Stimulated activated naive CD4-positive, alpha-beta T cell treated with Interleukin-2 at 50 U/mL for 16 hours (primary cell): ENCODE measurements at regions not wholly inside any gene's neighbourhood (a gene's known extent, or its start where the extent isn't known, plus 50 kb on each side); places are given as distances from the start of the nearest gene placed in this dataset.
"Not testable (repeated sequence)": the region's sequence is repeated elsewhere in the genome, so short reads cannot be mapped to it uniquely, and the experiment has no call there.

Source experiments
- DNase-seq: peaks from one replicate; lab custom pipeline; 2025; lab: John Stamatoyannopoulos, UW

DNA sequence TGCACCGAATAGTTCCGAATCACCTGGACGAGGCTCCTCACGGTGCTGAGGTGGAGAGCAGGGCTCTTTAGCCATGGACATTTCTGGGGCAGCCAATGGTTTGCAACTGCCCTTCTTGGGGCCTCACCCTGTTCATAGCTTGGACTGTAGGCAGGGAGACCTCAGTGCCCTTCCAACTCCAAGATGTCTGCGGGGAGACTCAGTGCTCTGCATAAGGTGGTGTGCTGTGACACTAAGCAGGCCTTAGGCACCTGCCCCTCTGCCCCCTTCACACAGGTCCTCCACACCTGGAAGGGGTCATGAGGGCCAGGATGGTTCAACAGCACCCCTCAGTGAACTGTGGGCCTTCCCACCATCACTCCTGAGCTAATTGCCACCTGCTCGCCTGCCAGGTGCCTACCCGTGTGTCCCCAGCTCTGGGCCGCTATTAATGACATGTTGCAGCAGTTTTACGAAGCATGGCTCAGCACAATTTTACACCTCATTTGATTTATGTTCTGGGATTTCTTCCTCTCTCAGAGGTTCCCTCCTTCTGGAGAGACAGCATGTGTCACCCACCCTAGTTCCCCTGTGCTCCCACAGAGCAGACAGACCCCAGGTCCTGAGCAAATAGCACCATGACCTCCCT is 101.2 kb upstream of the SMAD3 start:
- DNase-seq, result no peak

DNA sequence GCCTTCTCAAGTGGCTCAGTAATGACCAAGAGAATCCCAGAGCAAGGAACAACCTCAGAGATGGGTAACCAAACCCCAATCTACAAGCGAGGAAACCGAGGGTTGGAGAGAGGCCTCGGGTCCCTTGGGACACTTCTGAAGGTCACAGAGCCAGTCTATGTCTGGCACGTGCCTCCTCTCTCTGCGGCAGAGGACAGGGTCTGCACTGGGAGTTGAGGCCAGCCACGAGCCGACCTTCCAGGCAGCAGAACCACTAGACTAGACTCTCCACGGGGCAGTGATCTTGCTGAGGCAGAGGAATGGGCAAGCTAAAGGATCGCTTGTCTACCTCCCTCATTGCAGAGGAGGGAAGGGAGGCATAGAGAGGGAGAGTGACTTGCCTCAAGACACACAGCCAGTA is 100.6 kb upstream of the SMAD3 start:
- no peak for DNase-seq

DNA sequence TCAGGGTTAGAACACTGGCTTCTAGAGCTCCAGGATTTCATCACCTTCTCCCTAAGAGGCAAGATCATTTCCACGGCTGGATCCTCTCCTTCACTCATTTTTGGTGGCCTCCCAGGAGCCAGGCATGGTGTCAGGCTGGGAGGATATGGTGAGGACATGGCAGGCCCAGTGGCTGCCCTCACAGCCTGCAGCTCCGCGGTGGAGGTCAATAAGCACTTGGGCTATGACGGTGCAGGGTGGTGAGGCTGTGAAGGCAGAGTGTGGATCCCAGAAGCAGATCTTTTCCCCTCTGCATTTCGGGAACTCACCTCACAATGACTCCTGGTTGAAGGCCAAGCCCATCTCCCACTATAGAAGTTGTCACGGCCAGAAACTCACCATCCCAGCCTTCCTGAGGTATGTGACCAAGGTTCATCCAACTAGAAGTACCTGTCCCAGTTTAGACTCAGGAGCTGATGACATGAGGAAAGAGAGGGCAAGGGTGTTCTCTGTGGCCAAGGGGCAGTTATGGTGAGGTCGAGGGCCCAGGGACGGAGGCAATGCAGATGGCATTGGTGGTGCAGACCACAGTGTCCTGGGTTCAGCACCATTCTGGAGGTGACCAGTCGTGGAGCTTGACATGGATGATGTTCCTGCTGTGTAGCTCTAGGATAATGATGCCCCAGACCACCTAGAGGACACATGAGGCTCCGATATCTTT is 100.1 kb upstream of the SMAD3 start:
- no peak for DNase-seq

DNA sequence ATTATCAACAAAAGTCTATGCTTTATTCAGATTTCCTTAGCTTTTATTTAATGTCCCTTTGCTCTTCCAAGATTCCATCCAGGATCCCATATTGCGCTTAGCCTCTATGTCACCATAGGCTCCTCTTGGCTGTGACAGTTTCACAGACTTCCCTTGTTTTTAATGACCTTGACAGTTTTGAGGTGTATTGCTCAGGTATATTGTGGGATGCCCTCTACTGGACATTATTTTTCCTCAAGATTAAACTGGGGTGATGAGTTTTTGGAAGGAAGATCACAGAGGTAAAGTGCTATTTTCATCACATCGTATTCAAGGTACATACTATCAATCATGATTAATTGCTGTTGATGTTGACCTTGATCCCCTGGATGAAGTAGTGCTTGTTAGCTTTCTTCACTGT is 99.1 kb upstream of the SMAD3 start:
- no peak for DNase-seq

DNA sequence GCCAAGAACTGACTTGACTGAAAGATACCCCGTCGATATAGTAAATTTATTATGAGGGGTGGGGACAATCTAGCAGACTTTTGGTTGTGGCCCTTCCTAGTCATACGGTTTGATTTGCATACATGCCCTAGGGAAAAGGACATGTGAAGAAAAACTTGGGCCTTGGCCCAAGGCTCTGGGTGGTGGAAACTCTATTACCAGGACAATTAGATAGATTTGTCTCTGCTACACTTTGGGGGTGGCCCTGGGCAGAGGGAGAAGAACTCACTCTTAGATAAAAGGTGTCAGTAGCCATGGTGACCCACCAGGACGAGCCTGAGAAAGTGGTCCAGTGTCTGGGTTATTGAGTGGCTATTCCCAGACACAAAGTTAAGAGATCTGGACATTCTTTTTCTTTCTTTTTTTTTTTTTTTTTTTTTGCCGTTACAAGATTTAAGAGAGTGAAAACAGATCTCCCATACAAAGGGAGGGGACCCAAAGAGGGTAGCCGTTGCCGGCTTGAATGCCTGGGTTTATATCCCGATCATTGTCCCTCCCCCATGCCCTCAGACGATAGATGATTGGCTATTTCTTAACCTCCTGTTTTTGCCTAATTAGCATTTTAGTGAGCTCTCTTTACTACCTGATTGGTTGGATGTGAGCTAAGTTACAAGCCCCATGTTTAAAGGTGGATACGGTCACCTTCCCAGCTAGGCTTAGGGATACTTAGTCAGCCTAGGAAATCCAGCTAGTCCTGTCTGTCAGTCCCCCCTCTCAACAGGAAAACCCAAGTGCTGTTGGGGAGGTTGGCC is 96.4 kb upstream of the SMAD3 start:
- DNase-seq, result no peak

DNA sequence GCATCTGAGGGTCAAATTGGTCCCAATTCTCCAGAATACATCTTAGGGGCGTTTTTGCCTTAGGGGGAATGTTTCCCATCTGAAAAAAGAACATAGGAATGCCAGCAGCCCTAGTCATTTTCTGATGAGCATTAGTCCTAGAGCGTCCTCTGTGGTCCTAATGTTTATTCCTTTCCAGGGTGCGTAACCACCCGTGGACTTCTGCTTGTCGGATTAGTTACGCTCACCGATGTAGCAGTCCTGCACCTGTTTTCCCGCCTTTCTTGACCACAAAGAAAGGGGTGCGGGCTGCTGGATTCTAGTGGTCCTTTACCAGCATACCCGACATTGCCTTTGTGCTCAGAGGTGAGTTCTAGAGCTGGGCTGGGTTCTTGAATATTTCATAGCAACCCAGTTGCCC is 91.3 kb upstream of the SMAD3 start:
- not testable (repeated sequence) for DNase-seq

DNA sequence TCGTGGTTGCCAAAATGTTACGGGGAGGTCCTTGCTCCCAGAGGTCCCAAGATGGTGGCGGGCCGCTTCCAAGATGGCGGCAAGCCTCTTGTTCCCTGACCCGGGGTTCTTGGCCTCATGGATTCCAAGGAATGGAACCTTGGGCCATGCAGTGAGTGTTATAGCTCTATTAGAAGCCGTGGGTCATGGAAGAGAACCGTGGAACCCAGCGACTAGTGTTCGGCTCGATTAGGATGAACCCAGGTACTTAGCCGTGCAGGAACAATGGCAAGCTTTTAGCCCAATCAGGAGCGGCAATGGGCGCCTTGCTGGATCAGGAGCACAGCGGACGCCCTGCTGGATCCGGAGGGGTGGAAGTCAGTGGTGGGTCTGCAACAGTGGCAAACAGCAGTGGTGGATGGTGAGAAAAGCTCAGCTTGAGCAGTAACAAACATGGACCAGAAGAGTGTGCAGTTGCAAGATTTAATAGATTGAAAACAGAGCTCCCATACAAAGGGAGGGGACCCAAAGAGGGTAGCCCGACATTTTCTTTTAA is 89.2 kb upstream of the SMAD3 start:
- not testable (repeated sequence) for DNase-seq

DNA sequence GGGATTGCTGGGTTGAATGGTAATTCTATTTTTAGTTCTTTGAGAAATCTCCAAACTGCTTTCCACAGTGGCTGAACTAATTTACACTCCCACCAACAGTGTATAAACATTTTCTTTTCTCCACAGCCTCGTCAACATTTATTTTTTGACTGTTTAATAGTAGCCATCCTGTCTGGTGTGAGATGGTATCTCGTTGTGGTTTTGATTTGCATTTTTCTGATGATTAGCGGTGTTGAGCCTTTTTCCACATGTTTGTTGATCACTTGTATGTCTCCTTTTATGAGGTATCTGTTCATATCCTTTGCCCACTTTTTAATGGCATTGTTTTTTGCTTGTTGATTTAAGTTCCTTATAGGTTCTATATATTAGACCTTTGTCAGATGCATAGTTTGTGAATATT is 85.1 kb upstream of the SMAD3 start:
- DNase-seq, result not testable (repeated sequence)

DNA sequence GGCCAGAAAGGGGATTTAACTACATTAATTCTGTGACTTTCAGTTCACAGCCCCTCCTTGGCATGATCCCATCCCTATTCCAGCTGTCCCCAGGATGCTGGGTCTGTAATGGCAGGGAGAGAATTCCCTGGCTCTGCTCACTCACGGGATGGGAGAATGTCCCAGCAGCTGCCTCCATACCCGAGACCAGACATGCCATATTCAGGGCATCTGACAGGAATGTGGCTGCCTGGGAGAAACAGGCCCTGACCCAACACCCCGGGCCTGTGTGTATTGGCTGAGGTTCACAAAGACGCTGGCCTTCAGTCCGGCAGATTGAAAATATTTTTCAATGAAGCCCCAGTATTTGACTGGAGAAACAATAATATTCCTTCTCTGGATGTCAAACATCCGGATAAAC is 83.6 kb upstream of the SMAD3 start:
- DNase-seq, result no peak

DNA sequence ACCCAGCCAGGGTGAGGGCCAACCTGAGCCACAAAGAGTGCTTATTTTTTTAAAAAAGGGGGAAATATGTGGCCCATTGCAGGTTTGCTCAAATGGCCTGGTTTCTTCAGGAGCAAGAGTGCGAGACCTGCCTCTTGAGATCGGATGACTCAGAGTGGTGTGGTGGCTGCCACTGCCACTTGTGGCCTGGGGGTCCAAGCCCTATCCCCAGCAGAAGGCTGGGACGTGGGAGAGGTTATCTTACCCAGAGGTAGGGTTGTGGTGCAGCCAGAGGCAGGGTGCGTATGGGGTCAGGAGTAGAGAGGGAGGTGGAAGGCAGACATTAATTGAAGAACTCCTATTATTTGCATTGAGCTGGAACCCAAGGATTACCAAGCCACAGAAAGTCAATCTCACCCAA is 83.2 kb upstream of the SMAD3 start:
- no peak for DNase-seq

DNA sequence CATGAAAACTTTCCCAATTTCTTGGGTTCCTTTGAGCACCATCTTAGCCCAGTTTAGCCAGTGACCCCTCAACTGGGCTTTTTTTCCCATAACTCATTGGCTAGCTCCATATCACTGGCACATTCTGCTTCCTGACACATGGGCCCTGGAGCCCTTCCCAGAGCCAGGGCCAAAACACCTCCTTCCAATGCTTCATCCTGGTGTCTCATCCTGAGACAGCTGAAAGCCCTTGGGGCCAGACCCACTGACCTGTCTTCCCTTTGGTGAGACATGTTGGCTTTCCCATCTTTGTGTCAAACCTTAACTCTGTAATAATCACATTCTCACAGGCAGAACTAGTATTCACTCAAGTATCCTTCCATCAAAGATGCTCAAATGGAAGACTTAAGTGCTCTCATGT is 82.6 kb upstream of the SMAD3 start:
- no peak for DNase-seq

DNA sequence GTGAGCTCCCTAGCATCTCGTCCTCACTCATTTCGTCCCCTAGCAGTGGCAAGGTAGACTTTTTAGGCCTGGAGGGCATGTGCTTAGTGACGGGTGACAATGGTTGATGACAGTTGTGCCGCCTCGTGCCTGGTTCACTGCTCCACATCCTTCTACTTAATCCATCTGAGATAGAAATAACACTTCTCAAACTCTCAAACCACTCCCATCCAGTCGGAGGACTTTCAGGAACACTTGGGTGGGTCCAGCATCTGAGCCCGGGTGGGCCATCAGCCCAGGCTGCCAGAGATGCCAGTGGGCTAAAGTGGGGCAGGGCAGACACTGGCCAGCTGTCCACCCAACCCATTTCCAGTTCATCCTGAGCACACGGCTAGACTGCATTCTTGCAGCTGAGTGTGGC is 79.7 kb upstream of the SMAD3 start:
- no peak for DNase-seq

DNA sequence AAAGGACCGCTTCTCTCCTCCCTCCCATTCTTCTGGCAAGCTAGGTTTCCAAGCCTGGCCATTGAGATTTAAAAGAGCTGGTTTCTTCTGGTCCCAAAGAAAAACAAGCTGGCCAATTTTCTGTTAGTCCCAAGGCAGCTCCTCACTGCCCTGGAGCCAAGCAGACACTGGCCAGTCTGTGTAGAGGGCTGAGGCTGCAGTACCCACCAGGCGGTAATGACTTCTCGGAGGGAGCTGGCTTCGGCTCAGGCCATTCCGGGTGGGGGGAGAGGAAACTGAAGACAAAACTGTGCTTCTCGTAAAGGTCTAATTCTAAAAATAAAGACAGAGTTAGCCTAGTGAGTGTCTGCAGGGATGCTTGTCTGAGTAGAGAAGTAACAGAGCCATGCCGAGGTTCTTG is 78.5 kb upstream of the SMAD3 start:
- no peak for DNase-seq

DNA sequence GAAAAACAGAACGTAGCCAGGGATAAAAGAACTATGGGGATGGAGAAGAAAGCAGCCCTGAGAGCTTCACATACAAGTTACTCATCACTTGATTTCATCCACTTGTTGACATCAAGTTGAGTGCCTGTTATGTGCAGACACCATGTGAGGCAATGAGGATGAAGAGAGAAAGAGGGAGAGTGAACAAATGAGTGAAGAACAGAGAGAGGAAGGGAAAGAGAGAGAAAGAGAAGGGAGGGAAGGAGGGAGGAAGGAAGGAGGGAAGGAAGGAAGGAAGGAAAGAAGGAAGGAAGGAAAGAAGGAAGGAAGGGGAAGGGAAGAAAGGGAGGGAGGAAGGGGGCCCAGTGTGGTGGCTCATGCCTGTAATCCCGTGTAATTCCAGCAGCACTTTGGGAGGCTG is 72.3 kb upstream of the SMAD3 start:
- DNase-seq, result no peak

DNA sequence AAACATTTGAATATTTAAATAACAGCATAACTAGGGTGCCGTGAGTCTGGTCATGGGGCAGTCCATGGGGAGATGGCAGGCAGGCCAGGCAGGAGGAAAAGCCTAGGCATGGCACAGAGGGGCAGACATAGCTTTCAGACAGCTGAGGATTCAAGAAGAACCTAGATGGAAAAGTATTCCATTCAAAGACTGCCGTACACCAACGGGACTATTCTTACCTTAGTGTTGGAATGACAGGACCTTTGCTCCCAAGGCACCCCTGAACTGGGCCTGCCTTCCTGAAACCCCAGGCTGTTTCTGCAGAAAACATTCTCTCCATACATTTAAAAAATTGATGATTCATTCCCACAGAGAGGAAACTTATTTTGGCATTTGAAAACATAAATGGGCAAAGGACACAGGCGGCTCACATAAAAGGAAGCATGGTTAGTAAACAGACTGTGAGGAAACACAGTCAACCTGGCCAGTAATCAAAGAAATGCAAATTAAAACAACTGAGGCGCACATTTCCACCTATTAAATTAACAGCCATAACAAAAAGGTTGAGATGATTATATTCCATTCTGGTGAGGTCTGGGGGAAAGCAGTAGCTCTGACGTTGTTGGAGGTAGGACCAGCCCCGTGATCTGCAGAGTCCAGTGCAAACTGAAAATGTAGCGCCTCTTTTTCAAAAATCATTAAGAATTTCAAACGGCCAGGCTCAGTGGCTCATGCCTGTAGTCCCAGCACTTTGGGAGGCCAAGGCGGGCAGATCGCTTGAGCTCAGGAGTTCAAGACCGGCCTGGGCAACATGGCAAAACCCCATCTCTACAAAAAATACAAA is 71.3 kb upstream of the SMAD3 start:
- DNase-seq, result no peak

DNA sequence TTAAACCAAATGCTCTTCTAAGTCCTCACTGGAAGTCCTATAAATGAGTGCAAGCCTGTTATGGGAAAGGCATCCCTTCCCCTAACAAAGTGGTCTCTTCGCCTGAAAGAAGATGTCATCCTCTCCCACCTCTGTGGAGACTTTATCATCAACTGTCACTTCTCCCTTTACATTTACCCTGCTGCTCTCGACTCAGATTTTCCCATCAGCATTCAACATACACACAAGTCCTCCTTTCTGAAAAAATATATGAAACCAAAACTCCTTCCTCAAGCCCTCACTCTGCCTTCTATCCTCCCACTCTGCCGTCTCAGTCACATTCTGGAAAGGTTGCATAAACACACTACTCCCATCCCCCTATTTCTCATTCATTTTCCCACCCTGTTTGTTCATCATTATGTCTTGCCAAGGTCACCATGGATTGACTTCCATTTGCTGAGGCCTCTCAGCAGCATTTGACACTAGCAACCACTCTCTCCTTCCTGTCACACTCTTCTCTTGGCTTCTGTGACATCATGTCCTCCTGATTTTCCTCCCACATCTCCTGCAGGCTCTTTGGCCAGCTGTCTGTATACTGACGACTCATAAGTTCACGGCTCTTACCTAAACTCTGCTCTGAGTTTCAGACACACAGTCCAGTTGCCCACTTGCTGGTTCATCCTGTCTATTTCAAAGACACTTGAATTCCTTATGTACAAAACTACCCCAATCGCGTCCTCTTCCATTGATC is 70.3 kb upstream of the SMAD3 start:
- no peak for DNase-seq

DNA sequence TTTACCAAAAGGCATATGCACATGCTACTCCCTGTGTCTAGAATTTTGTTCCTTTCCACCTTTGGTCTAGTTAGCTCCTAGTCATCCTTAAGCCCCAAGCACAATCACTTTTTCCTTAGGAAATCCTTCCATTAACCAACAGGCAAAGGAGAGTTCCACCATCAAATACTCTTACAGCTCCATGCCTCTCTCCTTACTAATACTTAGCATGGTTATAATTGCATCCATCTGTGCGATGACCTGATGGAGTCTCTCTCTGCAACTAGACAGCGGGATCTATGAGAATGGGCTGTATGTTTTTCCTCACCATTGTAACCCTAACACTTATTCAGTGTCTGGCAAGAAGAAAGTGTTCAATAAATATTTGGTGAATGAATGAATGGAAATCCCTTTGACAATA is 69.3 kb upstream of the SMAD3 start:
- DNase-seq, result no peak

DNA sequence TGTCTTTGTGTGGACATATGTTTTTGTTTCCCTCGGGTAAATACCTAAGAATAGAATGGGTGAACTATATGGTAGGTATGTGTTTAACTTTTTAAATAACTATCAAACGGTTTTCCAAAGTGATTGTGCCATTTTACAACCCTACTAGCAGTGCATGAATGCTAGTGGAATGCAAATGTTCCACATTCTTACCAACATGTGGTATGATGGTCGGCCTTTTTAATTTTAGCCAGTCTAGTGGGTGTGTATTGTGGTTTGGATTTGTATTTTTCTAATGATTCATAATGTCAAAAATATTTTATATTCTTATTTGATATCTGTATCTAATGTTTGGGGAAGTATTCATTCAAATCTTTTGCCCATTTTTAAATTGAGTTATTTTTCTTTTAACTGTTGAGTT is 68.2 kb upstream of the SMAD3 start:
- DNase-seq, result no peak

DNA sequence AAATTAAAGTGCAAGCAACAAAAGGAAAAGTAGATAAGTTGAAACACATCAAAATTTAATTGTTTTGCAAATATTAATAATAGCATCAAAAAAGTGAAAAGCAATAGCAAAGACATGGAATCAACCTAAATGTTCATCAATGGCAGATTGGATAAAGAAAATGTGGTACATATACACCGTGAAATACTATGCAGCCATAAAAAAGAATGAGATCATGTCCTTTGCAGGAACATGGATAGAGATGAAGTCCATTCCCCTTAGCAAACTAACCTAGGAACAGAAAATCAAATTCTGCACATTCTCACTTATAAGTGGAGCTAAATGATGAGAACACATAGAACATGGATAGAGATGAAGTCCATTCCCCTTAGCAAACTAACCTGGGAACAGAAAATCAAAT is 67.2 kb upstream of the SMAD3 start:
- DNase-seq, result not testable (repeated sequence)

DNA sequence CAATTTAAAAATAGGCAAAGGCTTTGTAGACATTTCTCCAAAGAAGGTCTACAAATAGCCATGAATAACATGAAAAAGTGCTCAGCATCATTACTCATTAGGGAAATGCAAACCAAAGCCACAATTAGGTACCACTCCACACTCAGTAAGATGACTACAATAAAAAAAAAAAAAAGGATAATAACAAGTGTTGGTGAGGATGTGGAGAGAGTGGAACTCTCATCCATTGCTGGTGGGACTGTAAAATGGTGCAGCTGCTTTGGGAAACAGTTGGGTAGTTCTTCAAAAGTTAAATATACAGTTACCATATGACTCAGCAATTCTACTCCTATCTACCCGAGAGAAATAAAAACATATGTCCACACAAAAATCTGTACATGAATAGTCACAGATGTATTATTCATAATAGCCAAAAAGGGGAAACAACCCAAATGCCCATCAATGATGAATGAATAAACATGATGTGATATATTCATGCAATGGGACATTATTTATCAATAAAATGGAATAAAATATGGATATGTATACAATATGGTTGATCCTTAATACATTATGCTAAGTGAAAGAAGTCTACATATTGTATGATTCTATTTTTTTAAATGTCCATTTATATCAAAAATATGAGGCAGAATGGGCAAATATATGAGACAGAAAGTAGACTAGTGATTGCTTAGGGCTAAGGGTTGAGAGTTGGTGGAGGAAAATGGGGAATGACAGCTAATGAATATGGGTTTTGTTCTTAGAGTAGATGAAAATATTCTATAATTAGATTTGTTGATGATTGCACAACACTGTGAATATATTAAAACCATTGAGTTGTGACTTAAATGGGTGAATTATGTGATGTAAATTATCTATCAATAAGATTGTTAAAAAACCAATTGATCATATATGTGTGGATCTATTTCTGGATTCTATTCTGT is 66.1 kb upstream of the SMAD3 start:
- DNase-seq, result no peak
